ENCODE measurements at regions not wholly inside any gene's neighbourhood (a gene's known extent, or its start where the extent isn't known, plus 50 kb on each side); places are given as distances from the start of the nearest gene placed in this dataset.

DNA sequence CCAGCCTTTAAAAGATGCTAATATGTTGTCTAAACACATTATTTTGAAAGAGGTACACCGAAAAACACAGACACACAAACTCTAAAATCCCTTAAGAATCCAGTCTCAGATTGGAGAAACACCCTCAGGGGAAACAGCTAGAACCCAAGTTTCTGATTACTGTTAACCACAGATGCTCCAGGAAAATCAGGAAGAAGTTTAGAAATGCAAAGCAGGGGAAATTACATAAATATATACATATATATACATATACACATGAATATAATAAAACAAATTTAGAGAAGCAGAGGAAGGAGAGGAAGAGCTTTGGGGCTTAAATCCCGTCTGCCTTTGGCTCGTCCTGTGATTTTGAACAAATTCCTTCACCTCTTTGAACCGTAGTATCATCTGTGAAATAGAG is 73.2 kb upstream of the KLF4 start (continued):
- TF ChIP-seq, protein P1, sequence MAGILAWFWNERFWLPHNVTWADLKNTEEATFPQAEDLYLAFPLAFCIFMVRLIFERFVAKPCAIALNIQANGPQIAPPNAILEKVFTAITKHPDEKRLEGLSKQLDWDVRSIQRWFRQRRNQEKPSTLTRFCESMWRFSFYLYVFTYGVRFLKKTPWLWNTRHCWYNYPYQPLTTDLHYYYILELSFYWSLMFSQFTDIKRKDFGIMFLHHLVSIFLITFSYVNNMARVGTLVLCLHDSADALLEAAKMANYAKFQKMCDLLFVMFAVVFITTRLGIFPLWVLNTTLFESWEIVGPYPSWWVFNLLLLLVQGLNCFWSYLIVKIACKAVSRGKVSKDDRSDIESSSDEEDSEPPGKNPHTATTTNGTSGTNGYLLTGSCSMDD (CRISPR knock-in tag; IDR thresholded peaks at IDR 0.05): no peak

DNA sequence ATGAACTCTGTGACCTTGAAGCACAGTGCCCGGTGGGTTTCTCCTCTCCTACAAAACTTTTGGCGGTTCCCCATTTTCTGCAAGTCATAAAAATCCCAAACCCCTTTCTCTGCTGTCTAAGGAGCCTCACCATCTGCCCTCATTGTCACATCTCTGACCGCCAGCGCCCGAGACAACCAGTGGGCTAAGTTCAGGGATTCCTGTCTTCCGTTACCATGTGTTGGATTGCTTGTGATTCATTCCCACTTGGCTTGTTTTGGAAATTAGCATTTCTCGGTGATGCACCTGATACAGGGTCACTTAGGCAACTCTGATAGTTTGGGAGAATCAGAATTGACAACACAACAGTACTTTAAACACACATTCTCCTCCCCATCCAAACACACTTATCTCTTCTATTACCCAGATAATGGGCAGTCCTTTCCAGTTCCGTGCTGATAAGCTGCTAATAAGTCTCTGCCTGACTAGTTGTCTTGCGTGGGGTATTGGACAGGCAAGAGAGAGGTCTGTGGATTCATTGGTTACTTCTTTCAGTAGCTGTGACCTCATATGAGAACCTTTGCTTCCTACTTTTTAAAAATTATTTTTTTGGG is 70.0 kb upstream of the KLF4 start:
- WGBS (ENCODE audit: low lambda C conversion rate): 3% methylated on average over 9 of the region's 9 CpGs
- no peak for DNase-seq (ENCODE audit: low spot score)
- in situ Hi-C loops (cut with HindIII; ENCODE audit: extremely low pct_ligation_motif_present, low pct_unique_long_range_greater_than_20kb) (no loop called here), intact Hi-C loops (cut with micrococcal nuclease; ENCODE audit: unreplicated experiment) (no loop called here)
- no peak overlapping the region for H3K9ac ChIP-seq (ENCODE audit: insufficient read depth, low read depth, low read length)
- H3K27ac ChIP-seq (ENCODE audit: extremely low read length, insufficient read depth, low read length): no peak overlapping the region
- FAIRE-seq: no peak
- H3K4me1 ChIP-seq (ENCODE audit: insufficient read depth, low read length): 0 out of 2 replicates have a peak, but pooled peaks cover 6% of the 10 kb centered on the region
- peaks cover 0 to 10% of the 10 kb centered on the region in 2 experiments; a peak in 1 of 5 replicates for H3K27me3 ChIP-seq (ENCODE audit: control insufficient read depth in 1 of 2, insufficient read depth in 2 of 2, low read length in 2 of 2)
- no peaks in the 10 kb centered on the region for H3K36me3 ChIP-seq (replicated peaks in 1 of 2; ENCODE audit: control insufficient read depth in 1 of 2, insufficient read depth in 2 of 2, low read length in 2 of 2)
- H2AFZ ChIP-seq (ENCODE audit: low read length): no peak overlapping the region
- no peaks in the 10 kb centered on the region for H3K9me3 ChIP-seq (ENCODE audit: low read length)
- TF ChIP-seq, protein P2, sequence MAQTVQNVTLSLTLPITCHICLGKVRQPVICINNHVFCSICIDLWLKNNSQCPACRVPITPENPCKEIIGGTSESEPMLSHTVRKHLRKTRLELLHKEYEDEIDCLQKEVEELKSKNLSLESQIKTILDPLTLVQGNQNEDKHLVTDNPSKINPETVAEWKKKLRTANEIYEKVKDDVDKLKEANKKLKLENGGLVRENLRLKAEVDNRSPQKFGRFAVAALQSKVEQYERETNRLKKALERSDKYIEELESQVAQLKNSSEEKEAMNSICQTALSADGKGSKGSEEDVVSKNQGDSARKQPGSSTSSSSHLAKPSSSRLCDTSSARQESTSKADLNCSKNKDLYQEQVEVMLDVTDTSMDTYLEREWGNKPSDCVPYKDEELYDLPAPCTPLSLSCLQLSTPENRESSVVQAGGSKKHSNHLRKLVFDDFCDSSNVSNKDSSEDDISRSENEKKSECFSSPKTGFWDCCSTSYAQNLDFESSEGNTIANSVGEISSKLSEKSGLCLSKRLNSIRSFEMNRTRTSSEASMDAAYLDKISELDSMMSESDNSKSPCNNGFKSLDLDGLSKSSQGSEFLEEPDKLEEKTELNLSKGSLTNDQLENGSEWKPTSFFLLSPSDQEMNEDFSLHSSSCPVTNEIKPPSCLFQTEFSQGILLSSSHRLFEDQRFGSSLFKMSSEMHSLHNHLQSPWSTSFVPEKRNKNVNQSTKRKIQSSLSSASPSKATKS (CRISPR knock-in tag; IDR thresholded peaks at IDR 0.05): no peak
- TF ChIP-seq ZBTB20 (CRISPR knock-in tag; IDR thresholded peaks at IDR 0.05; ENCODE audit: borderline replicate concordance, low read depth): no peak
- no peak for TF ChIP-seq TSC22D2 (CRISPR knock-in tag; IDR thresholded peaks at IDR 0.05; ENCODE audit: borderline replicate concordance)
- TF ChIP-seq IKZF4 (CRISPR knock-in tag; IDR thresholded peaks at IDR 0.05; ENCODE audit: borderline replicate concordance, low read depth, not compliant biosample characterization): no peak
- TF ChIP-seq, protein P3, sequence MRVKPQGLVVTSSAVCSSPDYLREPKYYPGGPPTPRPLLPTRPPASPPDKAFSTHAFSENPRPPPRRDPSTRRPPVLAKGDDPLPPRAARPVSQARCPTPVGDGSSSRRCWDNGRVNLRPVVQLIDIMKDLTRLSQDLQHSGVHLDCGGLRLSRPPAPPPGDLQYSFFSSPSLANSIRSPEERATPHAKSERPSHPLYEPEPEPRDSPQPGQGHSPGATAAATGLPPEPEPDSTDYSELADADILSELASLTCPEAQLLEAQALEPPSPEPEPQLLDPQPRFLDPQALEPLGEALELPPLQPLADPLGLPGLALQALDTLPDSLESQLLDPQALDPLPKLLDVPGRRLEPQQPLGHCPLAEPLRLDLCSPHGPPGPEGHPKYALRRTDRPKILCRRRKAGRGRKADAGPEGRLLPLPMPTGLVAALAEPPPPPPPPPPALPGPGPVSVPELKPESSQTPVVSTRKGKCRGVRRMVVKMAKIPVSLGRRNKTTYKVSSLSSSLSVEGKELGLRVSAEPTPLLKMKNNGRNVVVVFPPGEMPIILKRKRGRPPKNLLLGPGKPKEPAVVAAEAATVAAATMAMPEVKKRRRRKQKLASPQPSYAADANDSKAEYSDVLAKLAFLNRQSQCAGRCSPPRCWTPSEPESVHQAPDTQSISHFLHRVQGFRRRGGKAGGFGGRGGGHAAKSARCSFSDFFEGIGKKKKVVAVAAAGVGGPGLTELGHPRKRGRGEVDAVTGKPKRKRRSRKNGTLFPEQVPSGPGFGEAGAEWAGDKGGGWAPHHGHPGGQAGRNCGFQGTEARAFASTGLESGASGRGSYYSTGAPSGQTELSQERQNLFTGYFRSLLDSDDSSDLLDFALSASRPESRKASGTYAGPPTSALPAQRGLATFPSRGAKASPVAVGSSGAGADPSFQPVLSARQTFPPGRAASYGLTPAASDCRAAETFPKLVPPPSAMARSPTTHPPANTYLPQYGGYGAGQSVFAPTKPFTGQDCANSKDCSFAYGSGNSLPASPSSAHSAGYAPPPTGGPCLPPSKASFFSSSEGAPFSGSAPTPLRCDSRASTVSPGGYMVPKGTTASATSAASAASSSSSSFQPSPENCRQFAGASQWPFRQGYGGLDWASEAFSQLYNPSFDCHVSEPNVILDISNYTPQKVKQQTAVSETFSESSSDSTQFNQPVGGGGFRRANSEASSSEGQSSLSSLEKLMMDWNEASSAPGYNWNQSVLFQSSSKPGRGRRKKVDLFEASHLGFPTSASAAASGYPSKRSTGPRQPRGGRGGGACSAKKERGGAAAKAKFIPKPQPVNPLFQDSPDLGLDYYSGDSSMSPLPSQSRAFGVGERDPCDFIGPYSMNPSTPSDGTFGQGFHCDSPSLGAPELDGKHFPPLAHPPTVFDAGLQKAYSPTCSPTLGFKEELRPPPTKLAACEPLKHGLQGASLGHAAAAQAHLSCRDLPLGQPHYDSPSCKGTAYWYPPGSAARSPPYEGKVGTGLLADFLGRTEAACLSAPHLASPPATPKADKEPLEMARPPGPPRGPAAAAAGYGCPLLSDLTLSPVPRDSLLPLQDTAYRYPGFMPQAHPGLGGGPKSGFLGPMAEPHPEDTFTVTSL (CRISPR knock-in tag; IDR thresholded peaks at IDR 0.05; ENCODE audit: borderline replicate concordance): no peak
- no peak for TF ChIP-seq ISX (CRISPR knock-in tag; conservative IDR thresholded peaks at IDR 0.05)
- no peak for TF ChIP-seq PHF8 (CRISPR knock-in tag; IDR thresholded peaks at IDR 0.05)
- no peak for TF ChIP-seq ISL2 (CRISPR knock-in tag; IDR thresholded peaks at IDR 0.05)
- TF ChIP-seq, protein P4, sequence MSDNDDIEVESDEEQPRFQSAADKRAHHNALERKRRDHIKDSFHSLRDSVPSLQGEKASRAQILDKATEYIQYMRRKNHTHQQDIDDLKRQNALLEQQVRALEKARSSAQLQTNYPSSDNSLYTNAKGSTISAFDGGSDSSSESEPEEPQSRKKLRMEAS (IDR thresholded peaks at IDR 0.05): no peak
- no peak overlapping the region for H3K4me2 ChIP-seq (ENCODE audit: low read depth, low read length)
- CTCF ChIA-PET (ENCODE audit: low intra/inter-chr PET ratio, low total read pairs): no interaction called here
- ATAC-seq: no peak
- no TSS peak for BruUV-seq (replicated peaks)
- no peaks in the 10 kb centered on the region for H4K20me1 ChIP-seq (ENCODE audit: insufficient read depth, low read length)
- H3K4me3 ChIP-seq (replicated peaks in 1 of 3; ENCODE audit: insufficient read depth in 1 of 3, low read depth in 2 of 3, low read length in 3 of 3): no peak overlapping the region
- H3K79me2 ChIP-seq (ENCODE audit: insufficient read depth, low read length): no peaks in the 10 kb centered on the region
- POLR2A ChIA-PET: no interaction called here

All from HepG2 (cell line).